GM12872 (cell line): ENCODE measurements at regions not wholly inside any gene's neighbourhood (a gene's known extent, or its start where the extent isn't known, plus 50 kb on each side); places are given as distances from the start of the nearest gene placed in this dataset.

Experiments used
- CTCF ChIP-seq: IDR thresholded peaks from 3 replicates; pipeline ENCODE4 v1.5.1; 2011; ENCODE audit warnings: low read depth, mild to moderate bottlenecking, low read length, moderate library complexity; ENCODE audit not compliant: insufficient read depth

DNA sequence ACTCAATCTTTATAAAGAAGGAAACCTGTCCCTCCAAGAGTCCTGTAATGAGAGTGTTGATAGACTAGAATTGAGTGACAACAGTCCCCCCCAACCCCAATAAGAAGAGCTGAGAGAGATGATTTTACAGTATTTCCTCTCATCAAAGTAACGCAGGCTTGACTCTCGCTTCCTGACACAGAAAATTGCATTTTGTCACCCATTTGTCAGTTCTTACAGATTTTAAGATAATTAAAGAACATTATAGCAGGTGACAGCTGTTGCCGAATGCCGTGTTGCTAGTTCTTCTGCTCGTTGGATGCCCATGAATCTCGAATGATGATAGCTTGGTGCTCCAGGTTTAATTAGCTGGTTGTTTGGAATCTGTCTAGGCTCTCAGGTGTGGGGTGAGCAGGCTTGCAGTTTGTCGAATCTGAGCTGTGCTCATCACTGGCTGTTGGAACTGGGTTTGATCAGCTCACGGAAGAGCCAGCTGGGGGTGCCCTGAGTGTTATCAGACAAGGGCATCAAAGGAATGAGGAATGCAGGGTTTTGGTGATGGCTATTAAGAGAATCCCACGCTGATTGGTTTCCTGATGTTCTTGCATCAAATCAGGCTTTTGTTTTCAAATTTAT is 84.8 kb upstream of the CPHXL start:
- TF ChIP-seq CTCF: no peak

GRCh38 chr16:75818491-75818890 is 92.2 kb upstream of the CPHXL start:
- TF ChIP-seq CTCF: no peak

DNA sequence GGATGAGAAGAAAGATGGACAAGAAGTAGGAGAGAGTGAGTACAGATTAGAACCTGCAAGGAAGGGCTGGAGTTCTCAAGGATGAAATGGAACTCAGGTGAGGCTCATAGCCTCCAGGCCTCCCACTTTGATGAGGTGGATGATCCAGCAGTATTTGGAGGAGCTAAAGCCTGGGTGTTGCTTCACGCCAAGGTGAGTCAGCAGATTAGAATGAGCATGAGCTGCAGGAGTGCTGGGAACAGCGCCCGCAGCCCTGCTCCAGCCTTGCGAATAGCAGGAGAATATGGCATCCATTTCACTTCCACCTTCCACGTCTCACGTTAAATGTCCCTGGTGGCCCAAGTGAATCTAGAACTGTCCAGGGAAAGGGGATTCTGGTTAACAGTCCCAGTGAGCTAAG is 94.4 kb upstream of the CPHXL start:
- no peak for TF ChIP-seq CTCF

DNA sequence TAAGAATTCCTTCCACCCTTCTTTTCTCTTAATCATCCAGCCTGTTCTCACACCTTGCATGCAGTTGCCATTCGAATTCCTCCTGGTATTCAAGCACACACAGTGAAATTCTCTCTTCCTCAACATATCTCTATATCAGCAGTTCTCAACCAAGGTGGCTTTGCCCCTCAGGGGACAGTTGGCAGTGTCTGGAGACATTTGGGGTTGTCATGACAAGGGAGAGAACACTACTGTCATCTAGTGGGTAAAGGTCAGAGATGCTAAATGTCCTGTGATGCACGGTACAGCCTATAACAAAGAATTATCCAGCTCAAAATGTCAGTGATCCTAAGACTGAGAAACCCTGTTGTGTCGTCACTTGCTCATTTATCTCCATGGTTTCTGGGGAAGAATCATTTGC is 94.8 kb upstream of the CPHXL start:
- TF ChIP-seq CTCF: no peak

DNA sequence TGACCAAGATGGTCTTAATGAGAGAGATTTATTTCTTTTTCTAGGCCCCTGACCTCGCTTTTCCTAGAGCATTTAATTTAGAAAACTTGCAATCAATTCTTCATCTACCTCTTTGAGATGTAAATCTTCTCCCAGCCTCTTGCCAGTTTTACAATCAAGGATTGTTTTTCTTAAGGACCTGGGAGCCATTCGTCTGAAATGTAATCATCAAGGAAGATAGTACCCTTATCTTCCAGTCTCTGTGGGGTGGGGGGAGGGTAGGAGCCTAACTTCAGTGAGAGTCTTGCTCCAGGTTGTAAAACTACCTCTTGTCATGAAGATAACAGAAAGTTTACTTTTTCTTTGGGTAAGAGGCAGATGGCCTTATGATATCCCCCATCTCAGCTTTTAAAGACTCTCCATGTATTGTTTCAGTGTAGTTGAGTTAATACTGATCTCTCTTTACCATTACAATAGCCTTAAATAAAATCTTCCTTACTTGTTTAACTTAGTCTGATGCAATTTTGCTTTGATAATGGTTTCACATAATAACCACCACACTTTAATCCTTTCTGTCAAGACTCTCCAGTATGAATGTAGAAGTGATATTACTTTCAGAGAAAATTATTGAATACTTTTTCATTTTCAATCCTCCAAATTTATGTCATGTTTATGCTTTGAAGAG is 110.2 kb upstream of the CPHXL start:
- TF ChIP-seq CTCF: no peak

GRCh38 chr16:75837264-75837663 is 111.0 kb upstream of the CPHXL start:
- no peak for TF ChIP-seq CTCF

GRCh38 chr16:75837681-75838080 is 111.4 kb upstream of the CPHXL start:
- no peak for TF ChIP-seq CTCF
